Heart left ventricle (tissue), 16 donors: ENCODE measurements at regions not wholly inside any gene's neighbourhood (a gene's known extent, or its start where the extent isn't known, plus 50 kb on each side); places are given as distances from the start of the nearest gene placed in this dataset.

Experiments used
- ATAC-seq, 4 donors: fragments of 200-7000 bp; cut with Tn5 transposase; one replicate each; pipeline ENCODE4 v1.9.1; 2020 to 2022; ENCODE audit warnings: moderate library complexity in 4 of 4, mild to moderate bottlenecking in 3 of 4, moderate number of reproducible peaks in 1 of 4
- DNase-seq, 5 donors: peaks; one replicate each; pipeline ENCODE4 v3.0.0-alpha.2; 2020
- H3K27ac ChIP-seq, 12 donors: fragments of 200-600 bp; sonication (generic) in 4 of 12; one replicate each; pipeline versions ENCODE4 v1.5.0 to v1.8.0; 2016 to 2022; ENCODE audit warnings: mild to moderate bottlenecking in 2 of 12
- H3K27me3 ChIP-seq, 9 donors: fragments of 200-600 bp; sonication (generic) in 2 of 9; one replicate each; pipeline versions ENCODE4 v1.5.1 to v1.8.0; 2016 to 2022; ENCODE audit warnings: mild to moderate bottlenecking in 3 of 9
- H3K36me3 ChIP-seq, 9 donors: fragments of 200-600 bp; sonication (generic) in 2 of 9; one replicate each; pipeline versions ENCODE4 v1.5.0 to v1.8.0; 2018 to 2022; ENCODE audit warnings: mild to moderate bottlenecking in 2 of 9
- H3K4me1 ChIP-seq, 12 donors: fragments of 200-600 bp; sonication (generic) in 4 of 12; one replicate each; pipeline versions ENCODE4 v1.5.0 to v1.8.0; 2016 to 2022; ENCODE audit warnings: mild to moderate bottlenecking in 3 of 12
- H3K4me3 ChIP-seq, 12 donors: fragments of 200-600 bp; sonication (generic) in 4 of 12; one replicate each; pipeline versions ENCODE4 v1.5.0 to v1.8.0; 2017 to 2022; ENCODE audit warnings: mild to moderate bottlenecking in 9 of 12, moderate library complexity in 4 of 12
- H3K9me3 ChIP-seq, 12 donors: fragments of 200-600 bp; sonication (generic) in 4 of 12; one replicate each; pipeline versions ENCODE4 v1.5.0 to v1.8.0; 2016 to 2022; ENCODE audit warnings: mild to moderate bottlenecking in 1 of 12
- CTCF ChIP-seq, 12 donors: fragments of 200-600 bp; sonication (generic) in 4 of 12; IDR thresholded peaks; one replicate each; pipeline versions ENCODE4 v1.5.0 to v1.8.0; 2018 to 2022; ENCODE audit warnings: antibody characterized with exemption in 12 of 12, mild to moderate bottlenecking in 5 of 12
- POLR2A ChIP-seq, 2 donors: fragments of 450-650 bp; IDR thresholded peaks; one replicate each; pipeline ENCODE4 v1.6.1; 2017; ENCODE audit warnings: antibody characterized with exemption in 2 of 2, mild to moderate bottlenecking in 2 of 2, moderate library complexity in 2 of 2
- WGBS, 4 donors: extraction: QIAGEN DNeasy Blood & Tissue Kit in 2 of 4; methylation state at CpG; one replicate each; pipeline versions ENCODE4 v1.1.5 to v1.1.7; 2013 to 2018; 5-methylcytosine and 5-hydroxymethylcytosine counted together
- intact Hi-C, 10 donors: fragments of 100-400 bp; cut with DNase I; formaldehyde crosslinking; loops; one replicate each; pipeline versions ENCODE4 v1.11.1 to v1.14.2; 2022
- donor health status: ischemic (EF 13 %, LVEDD 7.1; RV severe dilation, severe dysfunction).
- donor health status: healthy with polysubstance abuse.
- donor health status: DM: no; HTN: yes; CAD: no.
- donor health status: DM: no; HTN: no; CAD: no.
- donor health status: ischemic (EF 25% LVEDD 6.9; RV normal size, moderate dysfunction).
- donor health status: ischemic (EF 25% LVEDD 5.7; RV mildly dilated, moderate dysfunction).
- donor health status: healthy.
- donor health status: DM: yes; HTN: yes; CAD: no.
- donor health status: ischemic (EF 35%, LVEDD 5.7; RV mildly dilated, moderate dysfunction).
- donor health status: nonischemic (EF 11% LVEDD 7.7; RV severe dilation, severe dysfunction).
- donor health status: DM: yes; HTN: yes; CAD: no.
- donor health status: PGD.
- donor health status: ischemic (EF 29% LVEDD 5.4; RV normal size, mild dysfunction).
- donor health status: nonischemic (EF 23%, LVEDD 6.1; RV moderate dilation, normal function).

- Histone ChIP-seq H3K27me3 (no peaks in the 10 kb centered on the region), H3K9me3 (peaks cover 0 to 12% (median 0%) of the 10 kb centered on the region in 12 donors), H3K36me3 (no peaks in the 10 kb centered on the region), H3K4me3 (no peak overlapping the region), H3K27ac (no peak overlapping the region), H3K4me1 (no peaks in the 10 kb centered on the region)
- ATAC-seq = no peak
- intact Hi-C loops = no loop called here
- WGBS, 4 donors = 62 to 78% (median 64%) methylated on average over 1 of the region's 1 CpG
- no peak for TF ChIP-seq POLR2A (IDR thresholded peaks at IDR 0.05)
- TF ChIP-seq CTCF (IDR thresholded peaks at IDR 0.05) = no peak
- DNase-seq = no peak
Measured at GRCh38 chr18:45142868-45143267, 462.2 kb downstream of the SETBP1 start.

GRCh38 chr18:45149712-45150111 is 465.6 kb upstream of the SLC14A2 start:
- Histone ChIP-seq H3K4me3 (no peak overlapping the region), H3K27me3 (no peaks in the 10 kb centered on the region), H3K36me3 (no peaks in the 10 kb centered on the region), H3K9me3 (peaks cover 0 to 11% (median 0%) of the 10 kb centered on the region in 12 donors), H3K27ac (no peak overlapping the region), H3K4me1 (peaks cover 0 to 5% (median 0%) of the 10 kb centered on the region in 12 donors)
- intact Hi-C loops = loop anchor here in 1 of 10 donors (10.0 kb wide), 1 partner anchor 795 kb away; no protein-coding TSS in a partner anchor
- ATAC-seq (peak in 2 of 4 donors; percentile 38 to 54), DNase-seq (no peak)
- 44 to 64% (median 52%) methylated on average over 4 of the region's 4 CpGs for WGBS, 4 donors
- TF ChIP-seq CTCF (IDR thresholded peaks at IDR 0.05) = no peak
- no peak for TF ChIP-seq POLR2A (IDR thresholded peaks at IDR 0.05)

- 91 to 95% (median 93%) methylated on average over 2 of the region's 2 CpGs for WGBS, 4 donors
- no peak for ATAC-seq
- Histone ChIP-seq H3K4me1 (peaks cover 0 to 5% (median 0%) of the 10 kb centered on the region in 12 donors), H3K4me3 (no peak overlapping the region), H3K9me3 (peaks cover 0 to 8% (median 0%) of the 10 kb centered on the region in 12 donors), H3K27ac (no peak overlapping the region), H3K36me3 (no peaks in the 10 kb centered on the region), H3K27me3 (no peaks in the 10 kb centered on the region)
- DNase-seq = no peak
- no peak for TF ChIP-seq POLR2A (IDR thresholded peaks at IDR 0.05)
- no peak for TF ChIP-seq CTCF (IDR thresholded peaks at IDR 0.05)
- intact Hi-C loops = loop anchor here in 1 of 10 donors (10.0 kb wide), 1 partner anchor 797 kb away; no protein-coding TSS in a partner anchor
Measured at GRCh38 chr18:45151645-45152044, 463.6 kb upstream of the SLC14A2 start.

GRCh38 chr18:45155526-45155925 is 459.8 kb upstream of the SLC14A2 start:
- Histone ChIP-seq H3K36me3 (no peaks in the 10 kb centered on the region), H3K4me3 (no peak overlapping the region), H3K27me3 (no peaks in the 10 kb centered on the region), H3K9me3 (no peaks in the 10 kb centered on the region), H3K4me1 (peaks cover 0 to 7% (median 0%) of the 10 kb centered on the region in 12 donors), H3K27ac (no peak overlapping the region)
- intact Hi-C loops = loop anchor here in 1 of 10 donors (10.0 kb wide), 1 partner anchor 801 kb away; no protein-coding TSS in a partner anchor
- no peak for ATAC-seq
- DNase-seq = no peak
- no peak for TF ChIP-seq CTCF (IDR thresholded peaks at IDR 0.05)
- no peak for TF ChIP-seq POLR2A (IDR thresholded peaks at IDR 0.05)
